Erythroblast (primary cell): ENCODE measurements at regions not wholly inside any gene's neighbourhood (a gene's known extent, or its start where the extent isn't known, plus 50 kb on each side); places are given as distances from the start of the nearest gene placed in this dataset.

ENCODE experiments used
- GATA1 ChIP-seq: IDR thresholded peaks from 2 replicates; pipeline ENCODE4 v1.6.1; 2011; ENCODE audit warnings: low read depth, mild to moderate bottlenecking, control low read depth, low read length, moderate library complexity
- POLR2A ChIP-seq: IDR thresholded peaks from 2 replicates; pipeline ENCODE4 v1.6.1; 2011; ENCODE audit warnings: mild to moderate bottlenecking, low read length

GRCh38 chr2:150325656-150326314 lies 161.7 kb downstream of the RND3 start:
- no peak for TF ChIP-seq POLR2A
- TF ChIP-seq GATA1: no peak
